OCI-LY7 (cell line): ENCODE measurements at regions not wholly inside any gene's neighbourhood (a gene's known extent, or its start where the extent isn't known, plus 50 kb on each side); places are given as distances from the start of the nearest gene placed in this dataset.

Experiments
- EZH2phosphoT487 ChIP-seq: fragments of 200-600 bp; sonication (generic); IDR thresholded peaks from 2 replicates; pipeline ENCODE4 v1.6.1; 2018; ENCODE audit warnings: low read depth, borderline replicate concordance, mild to moderate bottlenecking, mixed run types, antibody characterized with exemption, low read length, moderate library complexity, mixed read lengths
- TF ChIP-seq, protein P1 (sequence below): fragments of 200-600 bp; sonication (generic); conservative IDR thresholded peaks from 2 replicates; pipeline ENCODE4 v1.5.1; 2014; ENCODE audit warnings: mild to moderate bottlenecking, antibody characterized with exemption, low read length, moderate library complexity, mixed read lengths

DNA sequence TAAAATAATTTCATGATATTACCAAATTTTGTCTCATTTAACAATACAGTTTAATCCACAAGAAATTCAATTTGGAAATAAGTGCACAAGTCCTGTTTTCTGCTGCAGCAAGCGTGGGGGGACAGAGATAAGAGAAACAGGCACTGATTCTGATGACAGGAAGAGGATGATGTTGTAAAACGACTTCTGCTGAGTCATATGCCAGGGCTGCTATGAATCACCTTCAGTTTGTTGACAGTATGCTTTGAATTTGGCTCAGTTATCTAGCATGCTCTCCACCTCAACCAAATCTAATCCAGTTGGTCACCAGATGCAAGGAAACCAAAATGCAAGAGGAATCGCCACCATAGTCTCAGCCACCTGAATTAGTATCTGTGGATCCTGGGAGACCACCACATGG is 244.1 kb upstream of the MON1B start:
- TF ChIP-seq, protein P1, sequence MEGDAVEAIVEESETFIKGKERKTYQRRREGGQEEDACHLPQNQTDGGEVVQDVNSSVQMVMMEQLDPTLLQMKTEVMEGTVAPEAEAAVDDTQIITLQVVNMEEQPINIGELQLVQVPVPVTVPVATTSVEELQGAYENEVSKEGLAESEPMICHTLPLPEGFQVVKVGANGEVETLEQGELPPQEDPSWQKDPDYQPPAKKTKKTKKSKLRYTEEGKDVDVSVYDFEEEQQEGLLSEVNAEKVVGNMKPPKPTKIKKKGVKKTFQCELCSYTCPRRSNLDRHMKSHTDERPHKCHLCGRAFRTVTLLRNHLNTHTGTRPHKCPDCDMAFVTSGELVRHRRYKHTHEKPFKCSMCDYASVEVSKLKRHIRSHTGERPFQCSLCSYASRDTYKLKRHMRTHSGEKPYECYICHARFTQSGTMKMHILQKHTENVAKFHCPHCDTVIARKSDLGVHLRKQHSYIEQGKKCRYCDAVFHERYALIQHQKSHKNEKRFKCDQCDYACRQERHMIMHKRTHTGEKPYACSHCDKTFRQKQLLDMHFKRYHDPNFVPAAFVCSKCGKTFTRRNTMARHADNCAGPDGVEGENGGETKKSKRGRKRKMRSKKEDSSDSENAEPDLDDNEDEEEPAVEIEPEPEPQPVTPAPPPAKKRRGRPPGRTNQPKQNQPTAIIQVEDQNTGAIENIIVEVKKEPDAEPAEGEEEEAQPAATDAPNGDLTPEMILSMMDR, result no peak
- TF ChIP-seq EZH2phosphoT487, result no peak
